MM.1S (cell line): ENCODE measurements at regions not wholly inside any gene's neighbourhood (a gene's known extent, or its start where the extent isn't known, plus 50 kb on each side); places are given as distances from the start of the nearest gene placed in this dataset.

Experiments
- CTCF ChIP-seq: fragments of 300-600 bp; sonication (generic); IDR thresholded peaks from 2 replicates; pipeline ENCODE4 v1.5.1; 2016; ENCODE audit warnings: antibody characterized with exemption, low read length, mixed read lengths
- EZH2 ChIP-seq: fragments of 300-600 bp; sonication (generic); optimal IDR thresholded peaks from 2 replicates; pipeline ENCODE3; 2017; ENCODE audit warnings: low read depth, mild to moderate bottlenecking, antibody characterized with exemption, low read length, mixed read lengths

DNA sequence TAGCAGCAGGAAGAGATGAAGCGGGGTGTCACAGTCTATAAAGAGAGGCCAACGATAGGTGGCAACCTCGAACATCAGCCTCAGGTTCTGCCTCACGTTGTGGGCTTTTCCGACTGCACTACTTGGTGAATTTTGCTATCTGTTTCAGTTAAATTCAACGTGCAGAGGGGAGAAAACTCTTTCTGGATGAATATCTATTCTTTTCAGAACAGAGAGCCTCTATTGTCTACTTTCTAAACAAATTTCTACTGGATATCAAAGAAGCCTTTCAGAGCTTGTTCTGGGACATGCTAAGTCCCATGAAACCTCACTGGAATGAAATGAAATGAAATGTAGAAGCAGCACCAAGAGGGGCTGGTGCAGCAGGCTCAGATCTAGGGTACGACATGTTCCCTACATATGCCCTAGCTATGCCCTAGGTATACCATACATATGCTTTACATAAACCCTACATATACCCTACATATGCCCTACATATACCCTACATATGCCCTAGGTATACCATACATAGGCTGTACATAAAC is 116.5 kb upstream of the TRIM2 start:
- TF ChIP-seq EZH2: no peak
- TF ChIP-seq CTCF: no peak
